ENCODE measurements at regions not wholly inside any gene's neighbourhood (a gene's known extent, or its start where the extent isn't known, plus 50 kb on each side); places are given as distances from the start of the nearest gene placed in this dataset.
"Not testable (repeated sequence)": the region's sequence is repeated elsewhere in the genome, so short reads cannot be mapped to it uniquely, and the experiment has no call there.

GRCh38 chr7:153566324-153566723 lies 485.9 kb upstream of the DPP6 start:
- DNase-seq: no peak

GRCh38 chr7:153567426-153567825 lies 484.8 kb upstream of the DPP6 start:
- peak; percentile 44 for DNase-seq

GRCh38 chr7:153569520-153569919 lies 482.7 kb upstream of the DPP6 start:
- not testable (repeated sequence) for DNase-seq

GRCh38 chr7:153576096-153576495 lies 476.1 kb upstream of the DPP6 start:
- no peak for DNase-seq

- no peak for DNase-seq
Observed at GRCh38 chr7:153581419-153581818, 470.8 kb upstream of the DPP6 start.

GRCh38 chr7:153584132-153584531 lies 468.1 kb upstream of the DPP6 start:
- no peak for DNase-seq

- DNase-seq: no peak
Observed at GRCh38 chr7:153588586-153588985, 463.6 kb upstream of the DPP6 start.

- no peak for DNase-seq
Observed at GRCh38 chr7:153590136-153590535, 462.1 kb upstream of the DPP6 start.

- DNase-seq: no peak
Observed at GRCh38 chr7:153590571-153590970, 461.6 kb upstream of the DPP6 start.

- DNase-seq: no peak
Observed at GRCh38 chr7:153607354-153607753, 444.8 kb upstream of the DPP6 start.

- no peak for DNase-seq
Observed at GRCh38 chr7:153616711-153617325, 435.4 kb upstream of the DPP6 start.

GRCh38 chr7:153627323-153627722 lies 424.9 kb upstream of the DPP6 start:
- DNase-seq: no peak

GRCh38 chr7:153628406-153628805 lies 423.8 kb upstream of the DPP6 start:
- no peak for DNase-seq

GRCh38 chr7:153628825-153629224 lies 423.4 kb upstream of the DPP6 start:
- DNase-seq: no peak

- DNase-seq: no peak
Observed at GRCh38 chr7:153638821-153639435, 413.3 kb upstream of the DPP6 start.

- DNase-seq: no peak
Observed at GRCh38 chr7:153640586-153640985, 411.6 kb upstream of the DPP6 start.

- DNase-seq: peak; percentile 31
Observed at GRCh38 chr7:153641199-153641598, 411.0 kb upstream of the DPP6 start.

- DNase-seq: no peak
Observed at GRCh38 chr7:153642989-153643388, 409.2 kb upstream of the DPP6 start.

GRCh38 chr7:153657182-153657800 lies 394.9 kb upstream of the DPP6 start:
- DNase-seq: no peak

- no peak for DNase-seq
Observed at GRCh38 chr7:153675131-153675530, 377.1 kb upstream of the DPP6 start.

GRCh38 chr7:153682628-153683027 lies 369.6 kb upstream of the DPP6 start:
- DNase-seq: no peak

- DNase-seq: no peak
Observed at GRCh38 chr7:153696242-153696641, 356.0 kb upstream of the DPP6 start.

GRCh38 chr7:153698046-153698445 lies 354.2 kb upstream of the DPP6 start:
- DNase-seq: no peak

- DNase-seq: no peak
Observed at GRCh38 chr7:153701678-153702077, 350.5 kb upstream of the DPP6 start.

- not testable (repeated sequence) for DNase-seq
Observed at GRCh38 chr7:153723892-153724291, 328.3 kb upstream of the DPP6 start.
